Activated CD8-positive, alpha-beta memory T cell treated with anti-CD3 and anti-CD28 coated beads, Interleukin-2, amount 10 ng/mL, durations not matched to agents 7 days and 5 days (primary cell): ENCODE measurements at regions not wholly inside any gene's neighbourhood (a gene's known extent, or its start where the extent isn't known, plus 50 kb on each side); places are given as distances from the start of the nearest gene placed in this dataset.

Experiments used
- ATAC-seq: fragments of 150-1000 bp; cut with Tn5 transposase; one replicate; pipeline ENCODE4 v1.10.0; 2021; ENCODE audit warnings: moderate library complexity
- CTCF ChIA-PET: fragments of 350-600 bp; sonication (Branson Sonifier 250); formaldehyde crosslinking; loops from one replicate; lab custom pipeline; 2021; ENCODE audit warnings: antibody characterized with exemption; lab: Charles Lee
- DNase-seq: peaks from one replicate; pipeline ENCODE4 v3.0.0-alpha.2; 2020
- H3K27ac Mint-ChIP-seq: one replicate; pipeline ENCODE4 v1.8.0; 2021; ENCODE audit warnings: mild to moderate bottlenecking, mixed read lengths
- H3K27me3 Mint-ChIP-seq: one replicate; pipeline ENCODE4 v1.8.0; 2021; ENCODE audit warnings: mixed read lengths
- H3K36me3 Mint-ChIP-seq: one replicate; pipeline ENCODE4 v1.8.0; 2021; ENCODE audit warnings: mild to moderate bottlenecking, mixed read lengths
- H3K4me1 Mint-ChIP-seq: one replicate; pipeline ENCODE4 v1.8.0; 2021; ENCODE audit warnings: mixed read lengths
- H3K4me3 Mint-ChIP-seq: one replicate; pipeline ENCODE4 v1.8.0; 2021; ENCODE audit warnings: mild to moderate bottlenecking, moderate library complexity, mixed read lengths
- H3K9me3 Mint-ChIP-seq: one replicate; pipeline ENCODE4 v1.8.0; 2022; ENCODE audit warnings: low read depth, mixed read lengths

DNA sequence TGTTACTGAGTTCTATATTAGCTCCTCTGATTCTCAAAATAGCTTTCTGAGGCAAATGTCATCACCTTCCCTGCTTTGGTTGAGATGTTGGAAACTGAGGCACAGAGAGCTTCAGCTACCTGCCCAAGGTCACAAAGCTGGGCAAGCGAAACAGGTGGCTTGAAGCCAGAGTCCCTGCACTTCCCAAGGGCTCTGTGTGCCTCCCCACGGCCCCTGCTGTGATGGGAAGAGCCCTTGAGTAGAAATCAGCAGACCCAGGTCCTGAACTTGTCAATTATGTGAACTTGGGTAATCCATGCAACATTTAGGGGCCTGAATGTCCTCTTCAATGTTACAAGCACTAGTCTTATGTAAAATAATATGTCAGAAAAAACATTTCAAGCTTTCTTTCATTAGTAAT, 327.3 kb upstream of the PODXL start:
- Mint-ChIP-seq H3K27ac (no peak overlapping the region), H3K27me3 (no peaks in the 10 kb centered on the region), H3K36me3 (no peaks in the 10 kb centered on the region), H3K4me3 (no peak overlapping the region), H3K4me1 (no peaks in the 10 kb centered on the region), H3K9me3 (peaks cover 13% of the 10 kb centered on the region)
- CTCF ChIA-PET = interaction anchor here (1.0 kb wide), 1 partner anchor 25 kb away, joined by 3 read pairs; no protein-coding TSS in a partner anchor
- no peak for ATAC-seq
- DNase-seq = no peak

GRCh38 chr7:131883196-131883595, 326.8 kb upstream of the PODXL start:
- Mint-ChIP-seq H3K9me3 (peaks cover 13% of the 10 kb centered on the region), H3K27ac (no peak overlapping the region), H3K4me1 (no peaks in the 10 kb centered on the region), H3K27me3 (no peaks in the 10 kb centered on the region), H3K36me3 (no peaks in the 10 kb centered on the region), H3K4me3 (no peak overlapping the region)
- ATAC-seq = no peak
- DNase-seq = no peak
- CTCF ChIA-PET = interaction anchor here (1.0 kb wide), 1 partner anchor 25 kb away, joined by 3 read pairs; no protein-coding TSS in a partner anchor

DNA sequence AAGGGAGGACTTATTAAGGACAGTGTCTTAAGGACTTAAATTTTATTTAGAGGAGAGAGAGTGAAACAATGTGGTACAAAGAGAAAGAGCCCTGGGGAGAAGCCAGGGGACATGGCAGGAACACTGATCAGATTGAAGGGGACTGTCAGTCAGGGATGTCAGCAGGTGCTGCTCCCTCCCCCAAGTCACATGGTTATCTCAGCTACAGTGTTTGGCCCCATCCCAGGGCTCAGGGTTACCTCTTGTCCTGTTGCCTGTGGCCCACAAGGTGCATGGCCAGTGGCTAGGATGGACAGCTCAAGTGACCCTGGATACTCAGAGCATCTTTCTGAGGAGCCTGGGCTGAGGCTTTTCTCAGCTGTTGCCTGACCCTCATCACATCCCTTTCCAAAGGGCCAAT, 325.9 kb upstream of the PODXL start:
- no peak for ATAC-seq
- no peak overlapping the region for H3K27ac Mint-ChIP-seq
- no peak overlapping the region for H3K4me3 Mint-ChIP-seq
- no peaks in the 10 kb centered on the region for H3K36me3 Mint-ChIP-seq
- CTCF ChIA-PET = no interaction called here
- H3K27me3 Mint-ChIP-seq = no peaks in the 10 kb centered on the region
- no peak for DNase-seq
- H3K9me3 Mint-ChIP-seq = peaks cover 13% of the 10 kb centered on the region
- H3K4me1 Mint-ChIP-seq = no peaks in the 10 kb centered on the region

DNA sequence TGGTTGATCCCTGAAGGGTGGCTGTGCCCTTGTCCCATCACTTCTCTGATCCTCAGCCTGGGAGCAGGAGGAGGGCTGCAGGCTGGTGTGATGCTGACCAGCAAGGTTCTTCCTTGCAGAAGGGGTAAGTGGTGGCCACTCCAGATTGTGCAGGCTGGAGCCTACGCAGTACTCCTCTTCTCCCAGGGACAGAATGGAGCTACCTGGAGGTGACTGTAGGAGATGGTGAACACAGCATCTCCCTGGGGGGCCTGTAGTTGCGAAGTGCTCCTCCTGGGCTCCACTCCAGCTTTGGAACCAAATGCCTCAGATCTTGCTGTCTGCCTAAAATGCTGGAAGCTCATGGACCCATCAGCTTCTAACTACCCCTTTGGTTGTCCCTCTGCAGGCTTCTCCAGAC, 323.6 kb upstream of the PODXL start:
- H3K4me3 Mint-ChIP-seq = no peak overlapping the region
- DNase-seq (no peak), ATAC-seq (no peak)
- CTCF ChIA-PET = no interaction called here
- no peaks in the 10 kb centered on the region for H3K4me1 Mint-ChIP-seq
- peaks cover under 1% of the 10 kb centered on the region for H3K9me3 Mint-ChIP-seq
- no peak overlapping the region for H3K27ac Mint-ChIP-seq
- no peaks in the 10 kb centered on the region for H3K36me3 Mint-ChIP-seq
- H3K27me3 Mint-ChIP-seq = no peaks in the 10 kb centered on the region

GRCh38 chr7:131879424-131879823, 323.0 kb upstream of the PODXL start:
- ATAC-seq (no peak), DNase-seq (no peak)
- Mint-ChIP-seq H3K4me3 (no peak overlapping the region), H3K36me3 (no peaks in the 10 kb centered on the region), H3K9me3 (no peaks in the 10 kb centered on the region), H3K4me1 (no peaks in the 10 kb centered on the region), H3K27ac (no peak overlapping the region), H3K27me3 (no peaks in the 10 kb centered on the region)
- CTCF ChIA-PET = no interaction called here

- ATAC-seq (no peak), DNase-seq (no peak)
- H3K27me3 Mint-ChIP-seq = no peaks in the 10 kb centered on the region
- no peaks in the 10 kb centered on the region for H3K36me3 Mint-ChIP-seq
- CTCF ChIA-PET = no interaction called here
- no peaks in the 10 kb centered on the region for H3K4me1 Mint-ChIP-seq
- no peak overlapping the region for H3K4me3 Mint-ChIP-seq
- no peak overlapping the region for H3K27ac Mint-ChIP-seq
- H3K9me3 Mint-ChIP-seq = no peaks in the 10 kb centered on the region
Observed at GRCh38 chr7:131878777-131879176, 322.3 kb upstream of the PODXL start.

GRCh38 chr7:131873581-131873980, 317.2 kb upstream of the PODXL start:
- no peak for ATAC-seq
- DNase-seq = no peak
- Mint-ChIP-seq H3K36me3 (no peaks in the 10 kb centered on the region), H3K27me3 (no peaks in the 10 kb centered on the region), H3K9me3 (no peaks in the 10 kb centered on the region), H3K4me1 (no peaks in the 10 kb centered on the region), H3K4me3 (no peak overlapping the region), H3K27ac (no peak overlapping the region)
- CTCF ChIA-PET = no interaction called here

DNA sequence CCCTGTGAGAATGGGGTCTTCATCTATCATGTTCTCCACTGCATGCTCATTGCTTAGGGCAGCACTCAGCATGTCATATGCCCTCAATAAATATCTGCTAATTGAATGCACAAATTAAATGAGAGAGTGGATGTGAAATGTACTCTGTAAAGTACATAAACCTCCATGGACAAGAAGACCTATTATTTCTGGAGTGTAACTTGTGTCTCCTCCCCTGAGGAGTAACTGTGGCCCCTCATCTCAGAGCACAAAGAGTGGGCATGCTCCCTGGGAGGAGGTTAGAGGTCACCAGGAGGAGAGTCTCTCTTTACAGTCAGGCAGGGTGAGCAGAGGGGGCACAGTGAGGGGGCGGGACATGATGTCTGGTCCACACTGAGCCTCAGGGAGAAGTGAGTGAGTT, 313.6 kb upstream of the PODXL start:
- no peak for DNase-seq
- CTCF ChIA-PET = no interaction called here
- H3K4me1 Mint-ChIP-seq = no peaks in the 10 kb centered on the region
- no peak overlapping the region for H3K4me3 Mint-ChIP-seq
- H3K27me3 Mint-ChIP-seq = no peaks in the 10 kb centered on the region
- H3K36me3 Mint-ChIP-seq = no peaks in the 10 kb centered on the region
- no peaks in the 10 kb centered on the region for H3K9me3 Mint-ChIP-seq
- ATAC-seq = no peak
- H3K27ac Mint-ChIP-seq = no peak overlapping the region

- H3K9me3 Mint-ChIP-seq = no peaks in the 10 kb centered on the region
- DNase-seq (no peak), ATAC-seq (no peak)
- no peaks in the 10 kb centered on the region for H3K4me1 Mint-ChIP-seq
- no peak overlapping the region for H3K4me3 Mint-ChIP-seq
- no peaks in the 10 kb centered on the region for H3K27me3 Mint-ChIP-seq
- CTCF ChIA-PET = interaction anchor here (1.0 kb wide), 1 partner anchor 11 kb away, joined by 3 read pairs; no protein-coding TSS in a partner anchor
- H3K36me3 Mint-ChIP-seq = no peaks in the 10 kb centered on the region
- H3K27ac Mint-ChIP-seq = no peak overlapping the region
Observed at GRCh38 chr7:131869169-131869844, 312.9 kb upstream of the PODXL start.

GRCh38 chr7:131867461-131867860, 311.0 kb upstream of the PODXL start:
- CTCF ChIA-PET = no interaction called here
- H3K4me1 Mint-ChIP-seq = no peaks in the 10 kb centered on the region
- no peak for ATAC-seq
- no peak overlapping the region for H3K27ac Mint-ChIP-seq
- H3K36me3 Mint-ChIP-seq = no peaks in the 10 kb centered on the region
- H3K27me3 Mint-ChIP-seq = no peaks in the 10 kb centered on the region
- no peak overlapping the region for H3K4me3 Mint-ChIP-seq
- no peaks in the 10 kb centered on the region for H3K9me3 Mint-ChIP-seq
- no peak for DNase-seq

DNA sequence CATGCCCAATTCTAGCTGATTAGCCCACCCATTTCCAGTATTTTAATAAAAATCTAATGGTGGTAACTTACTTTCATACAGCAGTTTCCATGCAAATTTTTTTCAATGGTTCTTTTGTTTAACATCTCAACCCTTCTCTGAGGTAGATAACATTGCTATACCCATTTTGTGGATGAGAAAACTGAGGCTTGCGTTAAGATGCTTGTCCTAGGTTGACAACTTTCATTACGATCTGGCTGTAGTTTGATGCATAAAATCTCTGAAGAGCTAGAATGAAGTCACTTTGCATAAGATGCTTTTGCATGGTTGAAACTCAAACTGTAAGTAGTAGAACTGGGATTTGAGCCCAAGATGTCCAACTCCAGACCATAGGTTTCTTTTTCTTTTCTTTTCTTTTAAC, 309.5 kb upstream of the PODXL start:
- no peaks in the 10 kb centered on the region for H3K4me1 Mint-ChIP-seq
- CTCF ChIA-PET = no interaction called here
- H3K9me3 Mint-ChIP-seq = no peaks in the 10 kb centered on the region
- H3K27ac Mint-ChIP-seq = no peak overlapping the region
- H3K4me3 Mint-ChIP-seq = no peak overlapping the region
- H3K27me3 Mint-ChIP-seq = no peaks in the 10 kb centered on the region
- DNase-seq (no peak), ATAC-seq (no peak)
- H3K36me3 Mint-ChIP-seq = no peaks in the 10 kb centered on the region

- Mint-ChIP-seq H3K9me3 (no peaks in the 10 kb centered on the region), H3K27me3 (no peaks in the 10 kb centered on the region), H3K36me3 (no peaks in the 10 kb centered on the region), H3K4me1 (no peaks in the 10 kb centered on the region), H3K4me3 (no peak overlapping the region), H3K27ac (no peak overlapping the region)
- no peak for ATAC-seq
- CTCF ChIA-PET = interaction anchor here (1.0 kb wide), 1 partner anchor 719 kb away, joined by 3 read pairs; no protein-coding TSS in a partner anchor
- DNase-seq = no peak
Observed at GRCh38 chr7:131861620-131862346, 305.4 kb upstream of the PODXL start.

DNA sequence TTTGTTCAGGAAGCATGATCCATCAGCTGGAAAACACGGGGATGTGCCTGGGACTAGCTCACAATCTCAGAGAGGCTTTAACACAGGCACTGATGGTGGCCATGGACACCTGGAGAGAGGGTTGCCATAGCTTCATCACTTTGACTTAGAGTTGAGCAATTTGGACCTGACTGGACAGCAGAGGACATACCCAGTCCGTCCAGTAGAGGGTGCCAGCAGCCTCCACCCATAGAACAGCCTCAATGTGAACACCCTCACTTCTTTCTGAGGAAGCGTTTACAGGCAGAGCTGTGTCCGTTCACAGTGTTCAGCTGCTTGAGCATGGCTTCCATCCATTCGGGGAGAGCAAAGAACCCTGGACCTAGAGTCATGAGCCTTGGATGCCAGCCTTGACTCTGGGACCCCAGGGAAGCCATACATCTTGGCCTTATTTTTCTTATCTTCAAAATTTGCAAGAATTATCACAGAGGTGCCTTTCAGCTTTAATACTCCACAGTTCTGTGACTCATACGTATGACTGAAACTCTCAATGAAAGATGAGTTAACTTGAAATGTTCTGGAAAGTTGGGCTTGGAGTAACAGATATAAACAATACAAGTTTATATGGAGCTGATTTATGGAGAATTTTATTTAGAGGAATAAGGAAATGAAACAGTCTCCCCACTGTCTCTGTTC, 302.9 kb upstream of the PODXL start:
- no peaks in the 10 kb centered on the region for H3K36me3 Mint-ChIP-seq
- H3K9me3 Mint-ChIP-seq = no peaks in the 10 kb centered on the region
- no peaks in the 10 kb centered on the region for H3K4me1 Mint-ChIP-seq
- ATAC-seq (peak; percentile 47), DNase-seq (peak; percentile 63)
- H3K27me3 Mint-ChIP-seq = peaks cover 5% of the 10 kb centered on the region
- no peak overlapping the region for H3K27ac Mint-ChIP-seq
- CTCF ChIA-PET = interaction anchor here (0.7 to 1.6 kb wide), 8 partner anchors 9 to 242 kb away, joined by 3 to 4 read pairs (median 4); no protein-coding TSS in a partner anchor
- no peak overlapping the region for H3K4me3 Mint-ChIP-seq
